ENCODE measurements at regions not wholly inside any gene's neighbourhood (a gene's known extent, or its start where the extent isn't known, plus 50 kb on each side); places are given as distances from the start of the nearest gene placed in this dataset.
A peak's percentile ranks its signal among the peaks of the same experiment; 100 is the strongest.

- H3K27me3 ChIP-seq = no peaks in the 10 kb centered on the region
- no peak for DNase-seq (ENCODE audit: low spot score)
- no peaks in the 10 kb centered on the region for H3K36me3 ChIP-seq
- TF ChIP-seq CTCF (IDR thresholded peaks at IDR 0.05) = no peak
- no peak overlapping the region for H3K27ac ChIP-seq
- no peaks in the 10 kb centered on the region for H3K9me3 ChIP-seq
- no peaks in the 10 kb centered on the region for H3K4me1 ChIP-seq
- no peak overlapping the region for H3K4me3 ChIP-seq
Observed at GRCh38 chr4:86497131-86497530, 97.0 kb upstream of the PTPN13 start.

DNA sequence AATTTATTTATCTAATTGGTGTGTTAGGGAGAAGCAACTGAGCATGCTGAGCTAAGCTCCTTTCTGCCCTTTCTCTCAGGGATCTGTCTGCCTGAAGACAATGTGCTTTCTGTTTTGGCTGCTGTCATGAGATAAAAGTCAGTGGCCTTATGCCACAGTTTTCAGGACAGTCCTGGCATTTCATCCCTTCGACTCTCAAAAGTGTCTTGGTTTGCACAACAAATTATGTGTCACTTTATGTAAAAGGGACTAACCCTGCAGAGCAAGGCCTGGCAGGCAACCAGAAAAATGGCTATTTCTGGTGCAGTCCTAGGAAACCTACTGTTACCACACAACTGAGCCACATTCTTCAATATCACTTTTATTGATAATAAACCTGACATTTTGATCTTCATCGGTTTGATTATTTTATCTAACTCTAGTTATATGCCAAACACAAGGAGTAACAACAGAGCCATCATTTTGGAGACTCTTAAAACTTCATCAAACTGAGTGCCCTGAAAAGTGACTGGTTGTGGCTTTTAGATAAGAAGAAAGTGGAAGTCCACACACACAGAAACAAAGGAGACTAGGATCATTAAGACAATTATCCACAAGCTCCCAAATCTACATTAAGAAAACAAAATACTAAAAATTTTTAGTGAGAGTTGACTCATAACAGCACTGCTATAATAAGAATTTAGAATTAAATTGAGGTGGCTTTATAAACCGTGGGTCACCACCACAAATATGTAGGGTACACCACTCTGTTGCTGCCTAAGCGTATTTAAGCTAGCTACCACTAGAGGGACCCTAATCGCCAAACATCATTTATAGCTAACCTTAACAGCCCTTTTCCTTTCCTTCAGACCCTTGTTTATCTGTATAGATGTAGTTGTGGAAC lies 95.9 kb upstream of the PTPN13 start:
- TF ChIP-seq CTCF (IDR thresholded peaks at IDR 0.05) = peak; percentile 69 to 83
- H3K36me3 ChIP-seq = no peaks in the 10 kb centered on the region
- H3K9me3 ChIP-seq = no peaks in the 10 kb centered on the region
- H3K27ac ChIP-seq = no peak overlapping the region
- no peaks in the 10 kb centered on the region for H3K27me3 ChIP-seq
- H3K4me3 ChIP-seq = no peak overlapping the region
- DNase-seq (ENCODE audit: low spot score) = no peak
- H3K4me1 ChIP-seq = no peaks in the 10 kb centered on the region

- Histone ChIP-seq H3K27ac (no peak overlapping the region), H3K36me3 (no peaks in the 10 kb centered on the region), H3K4me1 (no peaks in the 10 kb centered on the region), H3K4me3 (no peak overlapping the region), H3K9me3 (no peaks in the 10 kb centered on the region), H3K27me3 (no peaks in the 10 kb centered on the region)
- no peak for DNase-seq (ENCODE audit: low spot score)
- no peak for TF ChIP-seq CTCF (IDR thresholded peaks at IDR 0.05)
Observed at GRCh38 chr4:86498863-86499166, 95.3 kb upstream of the PTPN13 start.

DNA sequence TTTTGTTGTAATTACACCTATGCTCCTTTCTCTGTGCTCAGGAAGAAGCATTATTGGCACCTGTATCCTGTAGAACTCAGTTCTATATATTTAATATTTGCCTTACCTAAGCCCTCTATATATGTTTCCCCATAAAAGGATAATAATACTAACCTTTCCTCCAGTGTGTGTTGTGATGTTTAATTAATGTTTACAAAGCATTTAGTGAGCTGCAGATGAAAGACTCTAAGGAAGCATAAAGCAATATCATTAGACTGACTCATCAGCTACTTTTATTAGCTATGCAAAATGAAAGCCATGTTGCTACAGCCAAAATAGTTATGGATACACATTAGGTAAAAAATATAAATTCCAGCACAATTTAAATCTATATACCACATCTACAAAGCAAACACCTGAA lies 93.6 kb upstream of the PTPN13 start:
- H3K4me3 ChIP-seq = no peak overlapping the region
- H3K9me3 ChIP-seq = no peaks in the 10 kb centered on the region
- H3K27ac ChIP-seq = no peak overlapping the region
- no peaks in the 10 kb centered on the region for H3K27me3 ChIP-seq
- H3K36me3 ChIP-seq = no peaks in the 10 kb centered on the region
- H3K4me1 ChIP-seq = no peaks in the 10 kb centered on the region
- TF ChIP-seq CTCF (IDR thresholded peaks at IDR 0.05) = no peak
- DNase-seq (ENCODE audit: low spot score) = no peak

DNA sequence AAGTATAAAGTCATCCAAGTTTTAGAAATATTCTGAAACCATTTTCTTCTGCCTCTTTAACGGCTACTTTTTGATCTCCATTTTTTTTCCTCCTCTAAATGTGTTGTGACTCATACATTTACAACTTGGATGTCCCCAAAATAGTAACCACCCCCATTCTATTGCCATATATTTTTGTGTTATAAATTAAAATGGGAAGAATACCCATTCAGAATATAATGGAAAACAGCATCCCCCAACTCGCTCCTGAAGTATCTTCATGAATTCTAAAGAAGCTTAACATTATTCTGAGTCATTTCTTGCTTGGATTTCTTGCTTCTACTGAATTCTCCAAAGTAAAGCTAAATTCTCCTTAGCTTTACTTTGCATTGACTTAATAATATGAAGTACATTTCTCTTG lies 92.0 kb upstream of the PTPN13 start:
- H3K36me3 ChIP-seq = no peaks in the 10 kb centered on the region
- DNase-seq (ENCODE audit: low spot score) = no peak
- TF ChIP-seq CTCF (IDR thresholded peaks at IDR 0.05) = no peak
- H3K27me3 ChIP-seq = no peaks in the 10 kb centered on the region
- H3K9me3 ChIP-seq = no peaks in the 10 kb centered on the region
- no peaks in the 10 kb centered on the region for H3K4me1 ChIP-seq
- H3K4me3 ChIP-seq = no peak overlapping the region
- no peak overlapping the region for H3K27ac ChIP-seq

DNA sequence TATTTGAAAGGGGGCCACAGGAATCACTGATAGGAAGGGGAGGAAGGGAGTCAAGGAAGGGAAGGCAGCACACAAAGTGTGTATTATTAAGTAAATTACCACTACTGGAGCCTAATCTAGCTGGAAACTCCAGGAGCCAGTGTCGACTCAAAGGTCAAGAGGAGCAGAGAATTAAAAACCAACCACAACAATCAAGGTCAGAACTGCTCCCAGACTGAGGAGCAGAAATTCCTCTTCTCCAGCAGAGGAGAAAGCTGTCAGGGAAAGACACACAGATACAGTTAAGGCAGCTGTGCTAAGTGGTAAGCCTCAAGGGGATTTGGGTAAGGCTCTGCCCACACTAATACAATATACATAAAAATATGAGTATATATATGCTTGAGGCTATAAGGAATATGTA lies 87.5 kb upstream of the PTPN13 start:
- no peak for DNase-seq (ENCODE audit: low spot score)
- no peak overlapping the region for H3K4me3 ChIP-seq
- no peaks in the 10 kb centered on the region for H3K36me3 ChIP-seq
- no peaks in the 10 kb centered on the region for H3K9me3 ChIP-seq
- TF ChIP-seq CTCF (IDR thresholded peaks at IDR 0.05) = no peak
- peaks cover 0 to 4% of the 10 kb centered on the region in 2 donors for H3K4me1 ChIP-seq
- H3K27ac ChIP-seq = no peak overlapping the region
- no peaks in the 10 kb centered on the region for H3K27me3 ChIP-seq

Measured in right atrium auricular region (tissue), 2 donors.